H1 (cell line): ENCODE measurements at regions not wholly inside any gene's neighbourhood (a gene's known extent, or its start where the extent isn't known, plus 50 kb on each side); places are given as distances from the start of the nearest gene placed in this dataset.

Source experiments
- CTCF ChIA-PET: fragments of 300-600 bp; sonication (Branson Sonifier 250); formaldehyde crosslinking; loops from one replicate; lab custom pipeline; 2021; ENCODE audit not compliant: partially characterized antibody; lab: Charles Lee
- POLR2A ChIA-PET: fragments of 300-600 bp; sonication (Branson Sonifier 250); formaldehyde crosslinking; loops from one replicate; lab custom pipeline; 2021; ENCODE audit warnings: inconsistent platforms; ENCODE audit not compliant: partially characterized antibody; lab: Charles Lee
- DNase-seq, 2 experiments: peaks; one replicate each; pipeline versions ENCODE4 v3.0.0 to v3.0.0-alpha.2; 2010 to 2022; ENCODE audit warnings: low spot score in 2 of 2, low read depth in 1 of 2, mixed read lengths in 1 of 2
- FAIRE-seq: peaks from 2 replicates; lab custom pipeline; 2011; peaks lifted over from hg19 to GRCh38; lab: Jason Lieb, UNC
- H2AFZ ChIP-seq: 2 replicates; pipeline ENCODE4 v1.8.1; 2012; ENCODE audit warnings: low read length, inconsistent platforms
- H2AK5ac ChIP-seq: 2 replicates; pipeline ENCODE4 v1.6.1; 2013; ENCODE audit warnings: low read depth, low read length
- H2BK120ac ChIP-seq: replicated peaks from 2 replicates; pipeline ENCODE3; 2013; ENCODE audit warnings: low read depth, low read length, inconsistent platforms
- H2BK12ac ChIP-seq: 2 replicates; pipeline ENCODE4 v1.6.1; 2013; ENCODE audit warnings: low read depth, low read length
- H2BK15ac ChIP-seq: 2 replicates; pipeline ENCODE4 v1.6.1; 2013; ENCODE audit warnings: low read length
- H2BK20ac ChIP-seq: 2 replicates; pipeline ENCODE4 v1.6.1; 2013; ENCODE audit warnings: low read length
- H2BK5ac ChIP-seq: 2 replicates; pipeline ENCODE4 v1.6.1; 2013; ENCODE audit warnings: low read depth, low read length
- H3K14ac ChIP-seq: 2 replicates; pipeline ENCODE4 v1.6.1; 2013; ENCODE audit warnings: inconsistent platforms; ENCODE audit not compliant: insufficient read length
- H3K18ac ChIP-seq: 2 replicates; pipeline ENCODE4 v1.6.1; 2013; ENCODE audit warnings: low read length; ENCODE audit errors: extremely low read depth
- H3K23ac ChIP-seq: 2 replicates; pipeline ENCODE4 v1.6.1; 2013; ENCODE audit warnings: inconsistent platforms; ENCODE audit not compliant: insufficient read length
- H3K23me2 ChIP-seq: 2 replicates; pipeline ENCODE4 v1.6.1; 2013; ENCODE audit warnings: low read depth, low read length
- H3K27ac ChIP-seq: 2 replicates; pipeline ENCODE4 v1.6.1; 2011; ENCODE audit warnings: low read depth, low read length, inconsistent platforms
- H3K27me3 ChIP-seq, 4 experiments: replicated peaks in 1 of 4; 1 replicate in 1 of 4; 2 replicates in 3 of 4; pipeline versions ENCODE4 v1.6.1 to v1.8.1; 2011 to 2013; ENCODE audit warnings: low read length in 3 of 4, mild to moderate bottlenecking in 3 of 4, inconsistent platforms in 2 of 4, mixed read lengths in 2 of 4, moderate library complexity in 1 of 4; ENCODE audit not compliant: control insufficient read depth in 3 of 4, insufficient read depth in 3 of 4; ENCODE audit errors: extremely low read depth in 1 of 4
- H3K36me3 ChIP-seq, 4 experiments: 2 replicates each; pipeline versions ENCODE4 v1.6.1 to v1.8.1; 2011 to 2013; ENCODE audit warnings: mild to moderate bottlenecking in 4 of 4, low read length in 3 of 4, moderate library complexity in 2 of 4, control low read depth in 1 of 4, inconsistent platforms in 1 of 4; ENCODE audit not compliant: insufficient read depth in 4 of 4, control insufficient read depth in 2 of 4
- H3K4ac ChIP-seq: replicated peaks from 2 replicates; pipeline ENCODE3; 2013; ENCODE audit warnings: low read length, low read depth, mixed read lengths, inconsistent platforms; ENCODE audit not compliant: insufficient read length
- H3K4me1 ChIP-seq, 4 experiments: replicated peaks in 1 of 4; 1 replicate in 1 of 4; 2 replicates in 3 of 4; pipeline versions ENCODE4 v1.6.1 to v1.8.1; 2011 to 2013; ENCODE audit warnings: low read length in 3 of 4, inconsistent platforms in 2 of 4, mixed read lengths in 1 of 4; ENCODE audit not compliant: insufficient read depth in 4 of 4, control insufficient read depth in 3 of 4
- H3K4me2 ChIP-seq, 2 experiments: 2 replicates each; pipeline versions ENCODE4 v1.6.1 to v1.8.1; 2011 to 2013; ENCODE audit warnings: low read depth in 2 of 2, low read length in 2 of 2, control low read depth in 1 of 2, inconsistent platforms in 1 of 2, mild to moderate bottlenecking in 1 of 2; ENCODE audit not compliant: insufficient read depth in 1 of 2
- H3K4me3 ChIP-seq, 4 experiments: fragments of 200-600, 300-600 bp in 1 of 4; sonication (generic), shearing (Covaris generic), sonication (Bioruptor Twin) in 1 of 4; 2 replicates each; pipeline versions ENCODE4 v1.5.1 to v1.8.1; 2011 to 2016; ENCODE audit warnings: low read length in 4 of 4, low read depth in 3 of 4, control low read depth in 2 of 4, inconsistent platforms in 2 of 4, mild to moderate bottlenecking in 2 of 4, mixed read lengths in 1 of 4, moderate library complexity in 1 of 4; ENCODE audit not compliant: insufficient read depth in 2 of 4; ENCODE audit errors: extremely low read depth in 1 of 4
- H3K56ac ChIP-seq: replicated peaks from 2 replicates; pipeline ENCODE3; 2013; ENCODE audit warnings: low read depth, mild to moderate bottlenecking, mixed read lengths, low read length, inconsistent platforms; ENCODE audit not compliant: insufficient read length
- H3K79me1 ChIP-seq: 2 replicates; pipeline ENCODE4 v1.6.1; 2013; ENCODE audit warnings: low read depth, low read length, control low read depth
- H3K79me2 ChIP-seq, 2 experiments: 2 replicates each; pipeline versions ENCODE4 v1.6.1 to v1.8.1; 2012 to 2013; ENCODE audit warnings: low read length in 2 of 2, mild to moderate bottlenecking in 2 of 2, inconsistent platforms in 1 of 2; ENCODE audit not compliant: insufficient read depth in 2 of 2, control insufficient read depth in 1 of 2
- H3K9ac ChIP-seq, 4 experiments: replicated peaks in 1 of 4; 1 replicate in 1 of 4; 2 replicates in 3 of 4; pipeline versions ENCODE4 v1.6.1 to v1.8.1; 2011 to 2013; ENCODE audit warnings: low read depth in 3 of 4, low read length in 3 of 4, control low read depth in 2 of 4, mild to moderate bottlenecking in 2 of 4, moderate library complexity in 2 of 4, inconsistent platforms in 1 of 4; ENCODE audit errors: extremely low read depth in 1 of 4
- H3K9me3 ChIP-seq, 2 experiments: 2 replicates each; pipeline versions ENCODE4 v1.6.1 to v1.8.1; 2012 to 2013; ENCODE audit warnings: mild to moderate bottlenecking in 2 of 2, moderate library complexity in 2 of 2, control low read depth in 1 of 2, inconsistent platforms in 1 of 2, low read depth in 1 of 2, low read length in 1 of 2, mixed read lengths in 1 of 2; ENCODE audit not compliant: insufficient read depth in 2 of 2
- H4K20me1 ChIP-seq, 2 experiments: replicated peaks in 1 of 2; 2 replicates each; pipeline versions ENCODE3 to v1.8.1; 2011 to 2013; ENCODE audit warnings: inconsistent platforms in 2 of 2, low read length in 2 of 2, mild to moderate bottlenecking in 1 of 2; ENCODE audit not compliant: insufficient read depth in 2 of 2, control insufficient read depth in 1 of 2
- H4K5ac ChIP-seq: 2 replicates; pipeline ENCODE4 v1.6.1; 2013; ENCODE audit warnings: low read length, low read depth, mixed read lengths, inconsistent platforms; ENCODE audit not compliant: insufficient read length
- H4K8ac ChIP-seq: 2 replicates; pipeline ENCODE4 v1.8.0; 2013; ENCODE audit warnings: mild to moderate bottlenecking, moderate library complexity, low read length, inconsistent platforms; ENCODE audit not compliant: insufficient read depth; ENCODE audit errors: extremely low read depth
- H4K91ac ChIP-seq: replicated peaks from 2 replicates; pipeline ENCODE3; 2013; ENCODE audit warnings: low read length, mixed read lengths, inconsistent platforms; ENCODE audit not compliant: insufficient read length
- ATF2 ChIP-seq: IDR thresholded peaks from 2 replicates; pipeline ENCODE4 v1.6.1; 2012; ENCODE audit warnings: low read length, inconsistent platforms
- EGR1 ChIP-seq: IDR thresholded peaks from 2 replicates; pipeline ENCODE4 v1.6.1; 2011; ENCODE audit warnings: low read depth, low read length, borderline replicate concordance
- PHF8 ChIP-seq: fragments of 200-600 bp; sonication (generic); conservative IDR thresholded peaks from 2 replicates; pipeline ENCODE4 v1.7.1; 2012; ENCODE audit warnings: low read depth, mild to moderate bottlenecking, inconsistent platforms, low read length, moderate library complexity
- WGBS, 2 experiments: shearing (Covaris generic) in 1 of 2; methylation state at CpG; one replicate each; pipeline versions ENCODE4 v1.1.6 to v1.1.7; 2013 to 2015; ENCODE audit warnings: low lambda C conversion rate in 2 of 2, mixed read lengths in 2 of 2, inconsistent platforms in 1 of 2, low coverage in 1 of 2, missing lambda C conversion rate in 1 of 2; ENCODE audit not compliant: insufficient replicate concordance in 2 of 2, insufficient coverage in 1 of 2, insufficient read length in 1 of 2; ENCODE audit errors: extremely low coverage in 1 of 2, missing lambda C conversion rate in 1 of 2; 5-methylcytosine and 5-hydroxymethylcytosine counted together

DNA sequence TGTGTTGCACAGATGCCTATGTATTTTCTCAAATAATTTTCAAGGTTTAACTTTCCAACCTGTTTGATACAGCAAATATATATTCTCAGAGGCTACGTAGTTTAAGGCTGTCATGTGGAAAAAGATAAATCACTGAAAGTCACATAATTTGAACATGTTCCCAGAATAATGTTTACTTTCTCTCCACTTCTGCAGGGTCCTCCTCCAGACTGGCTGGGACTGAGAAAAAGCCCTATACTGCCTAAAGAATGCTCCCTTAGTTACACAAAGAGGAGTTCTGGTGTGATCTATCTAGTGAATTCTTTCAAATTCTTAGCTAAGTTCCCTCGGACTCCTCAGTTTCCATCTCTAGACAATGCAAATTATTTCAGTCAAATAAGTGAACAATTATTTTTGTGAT, 411.0 kb downstream of the C6orf118 start:
- CTCF ChIA-PET: interaction anchor here (0.8 to 2.9 kb wide), 12 partner anchors 9 to 775 kb away, joined by 3 to 17 read pairs (median 5); no protein-coding TSS in a partner anchor
- no peak overlapping the region for H2AK5ac ChIP-seq
- no peaks in the 10 kb centered on the region for H3K4me1 ChIP-seq
- no peaks in the 10 kb centered on the region for H3K36me3 ChIP-seq
- no peaks in the 10 kb centered on the region for H3K27me3 ChIP-seq
- H3K79me2 ChIP-seq: no peaks in the 10 kb centered on the region
- POLR2A ChIA-PET: no interaction called here
- no peak overlapping the region for H2BK12ac ChIP-seq
- no peak overlapping the region for H2BK15ac ChIP-seq
- no peak overlapping the region for H2BK20ac ChIP-seq
- TF ChIP-seq PHF8 (no peak), EGR1 (no peak), ATF2 (no peak)
- TF ChIP-seq, all 59 proteins: peak for 0
- no peak overlapping the region for H3K18ac ChIP-seq
- 91% methylated on average over 2 of the region's 2 CpGs; no CpG with 5 or more reads in 1 of the 2 experiments for WGBS, 2 experiments
- no peak for FAIRE-seq
- H3K4ac ChIP-seq: no peak overlapping the region
- H4K5ac ChIP-seq: no peak overlapping the region
- H4K8ac ChIP-seq: no peak overlapping the region
- no peak overlapping the region for H2BK5ac ChIP-seq
- H2AFZ ChIP-seq: no peak overlapping the region
- H3K79me1 ChIP-seq: no peaks in the 10 kb centered on the region
- H3K14ac ChIP-seq: no peak overlapping the region
- H3K23me2 ChIP-seq: peaks cover 2% of the 10 kb centered on the region; the same call in 1 of the 2 replicates
- H2BK120ac ChIP-seq: no peak overlapping the region
- no peaks in the 10 kb centered on the region for H4K20me1 ChIP-seq
- H4K91ac ChIP-seq: no peak overlapping the region
- no peak overlapping the region for H3K23ac ChIP-seq
- no peak overlapping the region for H3K9ac ChIP-seq
- no peak for DNase-seq
- peaks cover 0 to 4% of the 10 kb centered on the region in 2 experiments; a peak in 1 of 4 replicates for H3K9me3 ChIP-seq
- no peak overlapping the region for H3K27ac ChIP-seq
- no peak overlapping the region for H3K56ac ChIP-seq
- no peak overlapping the region for H3K4me2 ChIP-seq
- no peak overlapping the region for H3K4me3 ChIP-seq
